ENCODE measurements at regions not wholly inside any gene's neighbourhood (a gene's known extent, or its start where the extent isn't known, plus 50 kb on each side); places are given as distances from the start of the nearest gene placed in this dataset.

GRCh38 chr7:153090764-153091163, 331.2 kb downstream of the ACTR3B start:
- no peak for DNase-seq
- intact Hi-C loops (cut with DNase I; ENCODE audit: low total_unique reads), result no loop called here

GRCh38 chr7:153091477-153091876, 331.9 kb downstream of the ACTR3B start:
- Histone ChIP-seq H3K9me3 (no peaks in the 10 kb centered on the region), H3K4me1 (no peaks in the 10 kb centered on the region), H3K36me3 (no peaks in the 10 kb centered on the region), H3K27ac (no peak overlapping the region), H3K27me3 (no peaks in the 10 kb centered on the region), H3K4me3 (no peak overlapping the region)
- DNase-seq, result no peak
- intact Hi-C loops (cut with DNase I; ENCODE audit: low total_unique reads), result no loop called here
- TF ChIP-seq POLR2A (IDR thresholded peaks at IDR 0.05) (no peak), CTCF (IDR thresholded peaks at IDR 0.05) (no peak)

More at GRCh38 chr7:153090764-153091163, 331.2 kb downstream of the ACTR3B start:
- H3K27me3 ChIP-seq, result no peaks in the 10 kb centered on the region
- no peaks in the 10 kb centered on the region for H3K9me3 ChIP-seq
- no peak for TF ChIP-seq CTCF (IDR thresholded peaks at IDR 0.05)
- no peak for TF ChIP-seq POLR2A (IDR thresholded peaks at IDR 0.05)
- no peak overlapping the region for H3K4me3 ChIP-seq
- H3K4me1 ChIP-seq, result no peaks in the 10 kb centered on the region
- H3K36me3 ChIP-seq, result no peaks in the 10 kb centered on the region
- H3K27ac ChIP-seq, result no peak overlapping the region

- Histone ChIP-seq H3K9me3 (no peaks in the 10 kb centered on the region), H3K27me3 (no peaks in the 10 kb centered on the region), H3K27ac (no peak overlapping the region), H3K4me3 (no peak overlapping the region), H3K4me1 (no peaks in the 10 kb centered on the region), H3K36me3 (no peaks in the 10 kb centered on the region)
- intact Hi-C loops (cut with DNase I; ENCODE audit: low total_unique reads), result no loop called here
- TF ChIP-seq POLR2A (IDR thresholded peaks at IDR 0.05) (no peak), CTCF (IDR thresholded peaks at IDR 0.05) (no peak)
- DNase-seq, result no peak
Observed at GRCh38 chr7:153097511-153098201, 338.1 kb downstream of the ACTR3B start.

GRCh38 chr7:153099235-153099634, 339.7 kb downstream of the ACTR3B start:
- no peak for DNase-seq
- TF ChIP-seq CTCF (IDR thresholded peaks at IDR 0.05) (no peak), POLR2A (IDR thresholded peaks at IDR 0.05) (no peak)
- Histone ChIP-seq H3K27me3 (no peaks in the 10 kb centered on the region), H3K4me1 (no peaks in the 10 kb centered on the region), H3K9me3 (no peaks in the 10 kb centered on the region), H3K4me3 (no peak overlapping the region), H3K36me3 (no peaks in the 10 kb centered on the region), H3K27ac (no peak overlapping the region)
- intact Hi-C loops (cut with DNase I; ENCODE audit: low total_unique reads), result no loop called here

- TF ChIP-seq POLR2A (IDR thresholded peaks at IDR 0.05) (no peak), CTCF (IDR thresholded peaks at IDR 0.05) (no peak)
Observed at GRCh38 chr7:153100691-153101237, 341.2 kb downstream of the ACTR3B start.

More at GRCh38 chr7:153100691-153101237, 341.2 kb downstream of the ACTR3B start:
- Histone ChIP-seq H3K4me3 (no peak overlapping the region), H3K27me3 (no peaks in the 10 kb centered on the region), H3K4me1 (no peaks in the 10 kb centered on the region), H3K9me3 (no peaks in the 10 kb centered on the region), H3K27ac (no peak overlapping the region), H3K36me3 (no peaks in the 10 kb centered on the region)
- no peak for DNase-seq
- intact Hi-C loops (cut with DNase I; ENCODE audit: low total_unique reads), result no loop called here
